ENCODE measurements at regions not wholly inside any gene's neighbourhood (a gene's known extent, or its start where the extent isn't known, plus 50 kb on each side); places are given as distances from the start of the nearest gene placed in this dataset.

DNA sequence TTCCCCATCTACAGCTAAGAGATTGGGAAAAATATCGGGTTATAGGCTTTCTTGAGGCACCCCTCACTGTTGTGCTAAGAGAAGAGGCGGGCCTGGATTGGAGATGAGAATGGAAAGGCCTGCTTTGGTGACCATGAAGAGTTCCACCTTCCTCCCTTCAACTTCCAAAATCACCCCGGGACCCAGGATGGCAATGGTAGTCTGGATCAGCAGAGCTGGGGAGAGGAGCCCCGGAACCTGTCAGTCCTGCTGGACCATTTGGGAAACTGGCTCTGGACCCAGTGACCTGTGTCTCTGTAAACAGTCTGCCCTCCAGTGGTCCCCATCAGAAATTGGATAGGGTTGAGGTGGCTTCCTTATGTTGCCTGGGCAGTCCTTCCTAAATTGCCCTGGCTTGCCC is 1085.6 kb downstream of the KHDRBS2 start:
- no peak for TF ChIP-seq POLR2A (IDR thresholded peaks at IDR 0.05; ENCODE audit: low read depth, low read length)
- no peak for TF ChIP-seq POLR2AphosphoS5 (IDR thresholded peaks at IDR 0.05; ENCODE audit: low read depth, low read length)
- no peak for TF ChIP-seq TAF1 (IDR thresholded peaks at IDR 0.05; ENCODE audit: low read depth, low read length)
- TF ChIP-seq PAX5 (IDR thresholded peaks at IDR 0.05; ENCODE audit: insufficient read depth, low read length, severe bottlenecking), result no peak
- no peak for TF ChIP-seq POU2F2 (IDR thresholded peaks at IDR 0.05; ENCODE audit: low read depth, low read length)
